ENCODE measurements at regions not wholly inside any gene's neighbourhood (a gene's known extent, or its start where the extent isn't known, plus 50 kb on each side); places are given as distances from the start of the nearest gene placed in this dataset.

- POLR2A ChIA-PET: no interaction called here
- CTCF ChIA-PET: no interaction called here
- H3K27ac ChIP-seq: no peak overlapping the region
- H3K4me1 ChIP-seq: no peaks in the 10 kb centered on the region
- H3K4me3 ChIP-seq: no peak overlapping the region
- TF ChIP-seq ZFP36 (IDR thresholded peaks at IDR 0.05; ENCODE audit: borderline replicate concordance, partially characterized antibody) (no peak), CTCF (IDR thresholded peaks at IDR 0.05) (no peak), RAD21 (conservative IDR thresholded peaks at IDR 0.05 in 1 of 2, IDR thresholded peaks at IDR 0.05 in 1 of 2) (no peak), HOXB13 (CRISPR knock-in tag; IDR thresholded peaks at IDR 0.05; ENCODE audit: low read depth) (no peak), MAZ (IDR thresholded peaks at IDR 0.05; ENCODE audit: borderline replicate concordance, low read depth, low read length) (no peak), GATA3 (IDR thresholded peaks at IDR 0.05; ENCODE audit: borderline replicate concordance) (no peak), ELK1 (IDR thresholded peaks at IDR 0.05; ENCODE audit: low read depth, low read length) (no peak), JUNB (IDR thresholded peaks at IDR 0.05) (no peak)
- no peak for FAIRE-seq
- H3K4me2 ChIP-seq: no peak overlapping the region
- DNase-seq (ENCODE audit: low read depth in 1 of 2, low spot score in 1 of 2): no peak
- H3K9me3 ChIP-seq: no peaks in the 10 kb centered on the region
- 2% methylated on average over 3 of the region's 3 CpGs for WGBS (ENCODE audit: missing lambda C conversion rate)
- no peak for ATAC-seq
These were observed 134.6 kb upstream of the RANBP3L start for GRCh38 chr5:36436306-36436705.

- ATAC-seq (no peak), DNase-seq (ENCODE audit: low read depth in 1 of 2, low spot score in 1 of 2) (no peak), FAIRE-seq (no peak)
- Histone ChIP-seq H3K4me2 (no peak overlapping the region), H3K4me3 (no peak overlapping the region), H3K27ac (no peak overlapping the region), H3K9me3 (no peaks in the 10 kb centered on the region), H3K4me1 (peaks cover 6% of the 10 kb centered on the region; the same call in 1 of the 3 replicates)
- TF ChIP-seq CHD4 (IDR thresholded peaks at IDR 0.05; ENCODE audit: borderline replicate concordance) (no peak), ELK1 (IDR thresholded peaks at IDR 0.05; ENCODE audit: low read depth, low read length) (no peak), FOSB (CRISPR knock-in tag; IDR thresholded peaks at IDR 0.05) (no peak), ZFP36 (IDR thresholded peaks at IDR 0.05; ENCODE audit: borderline replicate concordance, partially characterized antibody) (no peak), FOSL2 (IDR thresholded peaks at IDR 0.05) (no peak), FOSL2 (CRISPR knock-in tag; IDR thresholded peaks at IDR 0.05) (no peak), CEBPB (IDR thresholded peaks at IDR 0.05) (no peak)
- POLR2A ChIA-PET: no interaction called here
- CTCF ChIA-PET: interaction anchor here (1.9 kb wide), 1 partner anchor 24 kb away, joined by 6 read pairs; no protein-coding TSS in a partner anchor
- 62% methylated on average over 6 of the region's 6 CpGs for WGBS (ENCODE audit: missing lambda C conversion rate)
These were observed 137.3 kb upstream of the RANBP3L start for GRCh38 chr5:36438765-36439561.

GRCh38 chr5:36440300-36440699, 138.6 kb upstream of the RANBP3L start:
- Histone ChIP-seq H3K4me1 (peaks cover 6% of the 10 kb centered on the region; the same call in 1 of the 3 replicates), H3K4me3 (no peak overlapping the region), H3K27ac (no peak overlapping the region), H3K4me2 (no peak overlapping the region), H3K9me3 (no peaks in the 10 kb centered on the region)
- 59% methylated on average over 5 of the region's 5 CpGs for WGBS (ENCODE audit: missing lambda C conversion rate)
- no peak for ATAC-seq
- DNase-seq (ENCODE audit: low read depth in 1 of 2, low spot score in 1 of 2): no peak
- FAIRE-seq: no peak
- TF ChIP-seq EHF (CRISPR knock-in tag; IDR thresholded peaks at IDR 0.05) (no peak), CTCF (IDR thresholded peaks at IDR 0.05) (no peak), ZFP36 (IDR thresholded peaks at IDR 0.05; ENCODE audit: borderline replicate concordance, partially characterized antibody) (no peak), ELK1 (IDR thresholded peaks at IDR 0.05; ENCODE audit: low read depth, low read length) (no peak), CEBPB (IDR thresholded peaks at IDR 0.05) (no peak), BCL3 (IDR thresholded peaks at IDR 0.05) (no peak), E2F6 (IDR thresholded peaks at IDR 0.05; ENCODE audit: borderline replicate concordance, low read depth) (no peak), MYC (IDR thresholded peaks at IDR 0.05; ENCODE audit: borderline replicate concordance, low read length) (no peak)
- ChIA-PET POLR2A (no interaction called here), CTCF (no interaction called here)
